H1 (cell line): ENCODE measurements at regions not wholly inside any gene's neighbourhood (a gene's known extent, or its start where the extent isn't known, plus 50 kb on each side); places are given as distances from the start of the nearest gene placed in this dataset.

Source experiments
- CHD7 ChIP-seq: fragments of 300-600 bp; sonication (generic); IDR thresholded peaks from 2 replicates; pipeline ENCODE4 v1.7.1; 2012; ENCODE audit warnings: low read length, moderate library complexity, mild to moderate bottlenecking, inconsistent platforms; ENCODE audit not compliant: insufficient replicate concordance
- HDAC2 ChIP-seq, 2 experiments: fragments of 300-600 bp in 1 of 2; sonication (generic) in 1 of 2; IDR thresholded peaks; 2 replicates each; pipeline ENCODE4 v1.6.1; 2011 to 2012; ENCODE audit warnings: low read depth in 2 of 2, low read length in 2 of 2, mild to moderate bottlenecking in 2 of 2, moderate library complexity in 2 of 2, borderline replicate concordance in 1 of 2, inconsistent platforms in 1 of 2
- RNF2 ChIP-seq: fragments of 200-900, 300-1000 bp; sonication (generic); IDR thresholded peaks from 2 replicates; pipeline ENCODE4 v1.7.1; 2016; ENCODE audit warnings: borderline replicate concordance, low read depth, mild to moderate bottlenecking, antibody characterized with exemption, low read length; ENCODE audit not compliant: poor library complexity, severe bottlenecking; ENCODE audit errors: missing control alignments

GRCh38 chr6:87873556-87873955 is 171.5 kb upstream of the AKIRIN2 start (continued):
- TF ChIP-seq CHD7 (no peak), RNF2 (no peak), HDAC2 (IDR thresholded peaks at IDR 0.05; ENCODE audit: borderline replicate concordance in 1 of 2, low read depth in 2 of 2, low read length in 2 of 2) (no peak)
